Stimulated activated CD4-positive, alpha-beta T cell treated with anti-CD3 and anti-CD28 coated beads, TNF-alpha, amount 100 ng/mL, for 48 hours (primary cell): ENCODE measurements at regions not wholly inside any gene's neighbourhood (a gene's known extent, or its start where the extent isn't known, plus 50 kb on each side); places are given as distances from the start of the nearest gene placed in this dataset.
"Not testable (repeated sequence)": the region's sequence is repeated elsewhere in the genome, so short reads cannot be mapped to it uniquely, and the experiment has no call there.

Source experiments
- DNase-seq, 3 donors: peaks; one replicate each; pipeline ENCODE4 v3.0.0-alpha.2; 2020; ENCODE audit warnings: low read depth in 3 of 3

DNA sequence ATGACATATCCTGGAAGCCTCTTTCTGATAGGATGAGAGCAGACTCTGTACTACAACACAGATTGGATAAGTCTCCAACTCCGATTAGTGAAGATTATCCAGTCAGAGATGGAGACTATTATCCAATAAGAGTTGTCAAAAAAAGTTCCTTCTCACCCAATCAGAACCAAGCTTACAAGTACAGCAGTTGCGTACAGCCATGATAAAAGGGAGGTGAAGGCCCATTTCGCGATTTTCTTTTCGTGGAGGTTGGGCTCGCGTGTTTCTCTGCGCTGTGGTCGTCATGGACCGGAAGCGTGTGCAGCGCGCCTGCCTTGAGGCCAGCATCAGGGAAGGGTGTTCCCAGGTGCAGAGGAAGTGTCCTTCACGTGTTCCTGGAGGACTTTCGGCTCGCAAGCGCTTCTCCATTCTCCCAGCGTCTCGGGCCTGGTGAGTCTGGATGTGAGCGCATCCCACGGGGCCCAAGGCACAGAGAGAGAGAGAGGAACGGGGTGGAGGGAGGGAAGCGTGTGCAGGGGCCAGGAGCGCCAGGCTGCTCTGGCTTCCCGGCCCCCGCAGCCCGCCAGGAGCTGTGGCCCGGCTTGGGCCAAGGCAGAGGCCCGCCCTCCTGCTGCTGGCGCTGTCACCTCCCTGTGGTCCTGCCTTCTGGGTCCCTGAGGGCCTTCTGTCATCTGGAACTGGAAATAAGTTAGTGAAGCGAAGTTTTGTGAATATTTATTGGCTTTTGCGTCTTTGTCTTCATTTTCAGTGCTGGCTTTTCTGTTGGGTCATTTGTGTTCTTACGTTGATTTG is 53.9 kb downstream of the CDRT15L2 start:
- not testable (repeated sequence) for DNase-seq

DNA sequence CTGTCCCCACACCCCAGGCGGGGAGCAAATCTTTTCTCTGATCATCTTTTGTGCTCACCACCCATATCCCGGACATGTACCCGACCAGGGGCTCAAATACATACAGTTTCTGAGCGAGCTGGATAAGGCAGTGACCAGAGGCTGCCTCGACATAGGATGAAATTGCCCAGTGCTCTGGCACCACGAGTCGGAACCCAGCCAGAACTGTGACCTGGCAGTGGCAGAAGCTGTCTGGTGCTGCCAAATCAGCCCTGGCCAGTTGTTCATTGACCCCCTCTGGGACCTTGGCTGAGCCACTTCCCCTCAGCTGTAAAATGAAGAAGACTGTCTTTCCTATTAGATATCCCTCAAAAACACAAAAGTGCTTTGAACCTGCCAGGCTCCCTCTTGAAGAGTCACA is 60.6 kb downstream of the CDRT15L2 start:
- not testable (repeated sequence) for DNase-seq

DNA sequence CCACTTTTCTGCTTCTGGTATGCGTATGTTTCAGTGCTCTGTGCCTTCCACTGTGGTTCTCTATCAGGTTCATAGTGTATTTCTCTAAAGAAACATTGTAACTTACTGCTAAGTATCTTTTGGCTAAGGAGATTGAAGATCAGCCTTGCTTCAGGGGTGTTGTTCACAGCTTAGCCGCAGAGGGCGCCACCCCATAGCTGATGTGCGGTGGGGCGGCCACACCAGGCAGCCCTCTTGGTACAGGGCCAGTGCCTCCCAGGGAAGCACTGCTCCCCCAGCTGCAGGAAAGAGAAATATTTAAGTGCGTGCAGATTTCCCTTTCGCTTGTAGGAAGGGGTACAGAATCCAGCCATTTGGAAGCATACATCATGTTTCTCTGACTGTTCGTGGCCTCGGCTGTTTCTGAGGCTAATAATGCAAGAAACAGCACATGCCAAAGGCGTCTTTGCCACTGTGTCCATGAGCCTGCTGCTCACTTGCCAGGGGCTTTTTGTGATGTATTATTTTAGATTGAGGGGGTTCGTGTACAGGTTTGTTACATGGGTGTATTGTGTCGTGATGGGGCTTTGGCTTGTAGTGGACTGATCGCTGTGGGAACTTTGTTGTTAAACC is 67.2 kb downstream of the CDRT15L2 start:
- not testable (repeated sequence) for DNase-seq

GRCh38 chr17:20649097-20649767 is 69.7 kb downstream of the CDRT15L2 start:
- DNase-seq = not testable (repeated sequence)

DNA sequence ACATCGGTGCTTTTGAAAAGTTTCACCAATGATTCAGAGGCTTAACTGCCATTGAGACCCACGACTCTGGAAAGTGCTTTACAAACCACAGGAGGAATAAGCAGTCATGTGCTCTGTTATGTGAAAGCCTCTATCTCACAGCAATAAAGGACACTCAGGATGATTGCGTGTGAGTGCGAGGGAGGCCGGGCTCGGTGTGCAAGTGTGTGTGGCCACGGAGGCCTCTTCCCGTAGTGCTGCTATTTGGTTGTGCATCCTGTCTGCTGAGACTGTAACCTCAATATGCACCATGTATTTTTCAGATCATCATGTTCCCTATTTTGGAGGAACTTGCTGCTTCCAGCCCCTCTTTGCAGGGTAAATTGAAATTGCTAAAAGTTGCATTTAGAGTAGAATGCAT is 71.5 kb downstream of the CDRT15L2 start:
- DNase-seq = not testable (repeated sequence)

DNA sequence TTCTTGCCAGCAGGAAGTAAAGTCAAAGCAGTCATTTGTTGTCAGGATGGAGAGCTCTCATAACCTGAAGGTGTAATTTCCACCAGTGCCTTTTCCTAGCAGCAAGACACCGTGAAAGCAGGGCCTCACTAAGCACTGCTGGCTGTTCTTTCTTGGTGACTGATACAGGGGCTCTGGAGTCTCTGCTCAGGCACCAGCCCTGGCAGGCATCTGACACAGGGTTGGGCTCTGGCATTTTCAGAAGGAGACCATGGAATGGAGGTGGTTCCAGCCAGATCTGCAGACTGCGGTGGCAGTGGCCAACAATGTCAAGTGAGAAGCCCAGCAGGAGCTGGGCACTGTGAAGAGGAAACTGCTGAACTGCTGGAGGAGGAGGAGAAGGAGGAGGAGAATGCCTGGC is 72.2 kb downstream of the CDRT15L2 start:
- not testable (repeated sequence) for DNase-seq

DNA sequence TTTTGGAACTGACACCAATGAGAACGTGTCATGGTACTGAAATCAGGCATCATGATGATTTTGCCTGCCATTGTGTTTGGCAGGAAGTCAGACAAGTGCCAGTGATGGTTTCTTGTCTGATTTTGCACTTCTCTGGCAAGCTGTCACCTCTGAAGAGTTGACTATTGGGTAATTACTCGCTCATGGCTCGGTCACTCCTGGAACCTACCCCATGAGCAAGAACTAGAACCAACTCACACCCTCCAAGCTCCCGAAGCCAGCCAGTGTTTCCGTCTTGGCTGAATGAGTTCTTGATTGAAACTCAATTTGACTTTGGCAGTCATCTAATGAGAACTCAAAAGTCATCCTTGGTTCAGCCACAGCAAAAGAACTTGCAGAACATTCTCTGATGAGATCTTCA is 73.9 kb downstream of the CDRT15L2 start:
- DNase-seq = not testable (repeated sequence)

DNA sequence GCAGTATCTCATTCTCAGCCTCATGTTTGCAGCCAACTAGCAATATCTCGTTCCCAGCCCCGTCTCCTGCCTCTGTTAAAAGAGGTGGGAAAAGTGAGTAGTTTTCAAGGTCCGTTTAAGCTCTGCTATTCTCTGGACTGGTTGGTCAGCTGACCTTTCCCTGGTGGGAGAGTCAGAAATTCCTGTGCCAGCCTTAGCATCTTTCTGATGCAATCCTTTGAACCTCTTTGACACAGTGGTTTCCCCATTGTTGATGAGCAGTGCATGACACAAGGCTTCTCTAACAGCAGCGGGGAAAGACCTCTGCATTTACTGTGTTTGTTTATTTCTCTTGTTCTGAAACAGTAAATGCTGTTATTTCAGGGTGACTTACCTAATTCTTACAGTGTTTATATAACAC is 74.6 kb downstream of the CDRT15L2 start:
- DNase-seq = not testable (repeated sequence)

- not testable (repeated sequence) for DNase-seq
Observed at GRCh38 chr17:20654575-20654974, 75.1 kb downstream of the CDRT15L2 start.

GRCh38 chr17:20665103-20665955 is 85.8 kb downstream of the CDRT15L2 start:
- DNase-seq = not testable (repeated sequence)

- DNase-seq = not testable (repeated sequence)
Observed at GRCh38 chr17:20666689-20667088, 87.2 kb downstream of the CDRT15L2 start.

GRCh38 chr17:20667712-20668111 is 88.2 kb downstream of the CDRT15L2 start:
- not testable (repeated sequence) for DNase-seq

GRCh38 chr17:20668316-20668715 is 88.8 kb downstream of the CDRT15L2 start:
- not testable (repeated sequence) for DNase-seq

- not testable (repeated sequence) for DNase-seq
Observed at GRCh38 chr17:20668868-20669267, 89.3 kb downstream of the CDRT15L2 start.

GRCh38 chr17:20670506-20670905 is 91.0 kb downstream of the CDRT15L2 start:
- not testable (repeated sequence) for DNase-seq

DNA sequence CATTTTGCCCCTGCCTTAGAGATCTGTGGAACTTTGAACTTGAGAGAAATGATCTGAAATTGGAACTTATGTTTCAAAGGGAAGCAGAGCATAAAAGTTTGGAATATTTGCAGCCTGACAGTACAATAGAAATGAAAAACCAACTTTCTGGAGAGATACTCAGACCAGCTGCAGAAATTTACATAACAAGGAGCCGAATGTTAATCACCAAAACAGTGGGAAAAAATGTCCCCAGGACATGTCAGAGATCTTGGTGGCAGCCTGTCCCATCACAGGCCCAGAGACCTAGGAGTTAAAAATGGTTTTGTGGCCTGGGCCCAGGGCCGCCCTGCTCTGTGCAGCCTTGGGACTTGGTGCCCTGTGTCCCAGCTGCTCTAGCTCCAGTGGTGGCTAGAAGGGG is 94.8 kb downstream of the CDRT15L2 start:
- not testable (repeated sequence) for DNase-seq

GRCh38 chr17:20675707-20676106 is 96.2 kb downstream of the CDRT15L2 start:
- DNase-seq = not testable (repeated sequence)

- DNase-seq = not testable (repeated sequence)
Observed at GRCh38 chr17:20676656-20677055, 97.1 kb downstream of the CDRT15L2 start.

DNA sequence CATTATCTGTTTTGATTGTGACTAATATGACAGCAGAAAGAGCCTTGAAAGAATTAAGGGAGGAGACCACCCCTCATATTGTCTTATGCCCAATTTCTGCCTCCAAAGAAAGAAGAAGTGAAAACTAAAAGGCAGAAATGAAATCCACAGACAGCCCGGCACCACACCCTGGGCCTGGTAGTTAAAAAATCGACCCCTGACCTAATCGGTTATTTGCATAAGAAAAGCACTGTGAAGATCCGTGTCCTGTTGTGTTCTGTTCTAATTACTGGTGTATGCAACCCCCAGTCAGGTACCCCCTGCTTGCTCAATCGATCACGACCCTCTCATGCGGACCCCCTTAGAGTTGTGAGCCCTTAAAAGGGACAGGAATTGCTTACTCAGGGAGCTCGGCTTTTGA is 97.9 kb downstream of the CDRT15L2 start:
- DNase-seq = not testable (repeated sequence)

GRCh38 chr17:20678424-20678823 is 98.9 kb downstream of the CDRT15L2 start:
- DNase-seq = not testable (repeated sequence)
